DND-41 (cell line): ENCODE measurements at regions not wholly inside any gene's neighbourhood (a gene's known extent, or its start where the extent isn't known, plus 50 kb on each side); places are given as distances from the start of the nearest gene placed in this dataset.

Source experiments
- ATAC-seq: fragments of 200-7000 bp; cut with Tn5 transposase; 3 replicates; pipeline ENCODE4 v1.9.1; 2021; ENCODE audit warnings: low read depth; ENCODE audit not compliant: insufficient read depth
- DNase-seq: peaks from one replicate; pipeline ENCODE4 v3.0.0-alpha.2; 2020
- H2AFZ ChIP-seq: 2 replicates; pipeline ENCODE4 v1.6.0; 2012; ENCODE audit warnings: low read depth, low read length
- H3K27ac ChIP-seq: 2 replicates; pipeline ENCODE4 v1.5.1; 2012; ENCODE audit warnings: low read length, inconsistent platforms
- H3K27me3 ChIP-seq: fragments of 200-600 bp; sonication (generic); 2 replicates; pipeline ENCODE4 v1.6.0; 2012; ENCODE audit warnings: low read length, mild to moderate bottlenecking, inconsistent platforms; ENCODE audit not compliant: insufficient read depth, poor library complexity
- H3K36me3 ChIP-seq: 2 replicates; pipeline ENCODE4 v1.5.1; 2012; ENCODE audit warnings: low read length, inconsistent platforms; ENCODE audit not compliant: insufficient read depth
- H3K4me1 ChIP-seq: 2 replicates; pipeline ENCODE4 v1.5.1; 2012; ENCODE audit warnings: mild to moderate bottlenecking, low read length; ENCODE audit not compliant: insufficient read depth
- H3K4me2 ChIP-seq: 2 replicates; pipeline ENCODE4 v1.6.0; 2012; ENCODE audit warnings: mild to moderate bottlenecking, moderate library complexity, low read length, inconsistent platforms; ENCODE audit not compliant: insufficient read depth
- H3K4me3 ChIP-seq, 2 experiments: fragments of 200-600 bp in 1 of 2; shearing (Covaris generic) in 1 of 2; 2 replicates each; pipeline ENCODE4 v1.5.1; 2012 to 2016; ENCODE audit warnings: inconsistent platforms in 2 of 2, low read length in 2 of 2, mild to moderate bottlenecking in 2 of 2, low read depth in 1 of 2, moderate library complexity in 1 of 2
- H3K79me2 ChIP-seq: 2 replicates; pipeline ENCODE4 v1.6.0; 2012; ENCODE audit warnings: low read length, inconsistent platforms; ENCODE audit not compliant: insufficient read depth
- H3K9ac ChIP-seq: 2 replicates; pipeline ENCODE4 v1.6.0; 2012; ENCODE audit warnings: low read depth, mild to moderate bottlenecking, inconsistent platforms, low read length, moderate library complexity
- H3K9me3 ChIP-seq: 2 replicates; pipeline ENCODE4 v1.5.1; 2012; ENCODE audit warnings: low read length, moderate library complexity, mild to moderate bottlenecking, inconsistent platforms; ENCODE audit not compliant: insufficient read depth, severe bottlenecking
- H4K20me1 ChIP-seq: 2 replicates; pipeline ENCODE4 v1.6.0; 2012; ENCODE audit warnings: low read length; ENCODE audit not compliant: insufficient read depth
- EZH2 ChIP-seq: IDR thresholded peaks from 3 replicates; pipeline ENCODE4 v1.6.1; 2012; ENCODE audit warnings: borderline replicate concordance, low read depth, mild to moderate bottlenecking, moderate library complexity, low read length, inconsistent platforms; ENCODE audit not compliant: severe bottlenecking
- TF ChIP-seq, protein P1 (sequence below): IDR thresholded peaks from 2 replicates; pipeline ENCODE4 v1.5.1; 2012; ENCODE audit warnings: borderline replicate concordance, low read length, moderate library complexity, mild to moderate bottlenecking; ENCODE audit not compliant: poor library complexity, severe bottlenecking; ENCODE audit errors: extremely low read depth

- Histone ChIP-seq H3K27me3 (no peaks in the 10 kb centered on the region), H3K79me2 (no peaks in the 10 kb centered on the region), H2AFZ (no peak overlapping the region), H3K4me1 (peaks cover 72% of the 10 kb centered on the region), H3K4me3 (peak overlapping the region in 1 of 2 experiments; percentile 45; a peak in 1 of 4 replicates), H3K27ac (peak overlapping the region; percentile 97), H3K9me3 (no peaks in the 10 kb centered on the region), H4K20me1 (no peaks in the 10 kb centered on the region), H3K4me2 (peak overlapping the region; percentile 61), H3K9ac (peak overlapping the region; percentile 59), H3K36me3 (no peaks in the 10 kb centered on the region)
- ATAC-seq = peak; percentile 57
- TF ChIP-seq, protein P1, sequence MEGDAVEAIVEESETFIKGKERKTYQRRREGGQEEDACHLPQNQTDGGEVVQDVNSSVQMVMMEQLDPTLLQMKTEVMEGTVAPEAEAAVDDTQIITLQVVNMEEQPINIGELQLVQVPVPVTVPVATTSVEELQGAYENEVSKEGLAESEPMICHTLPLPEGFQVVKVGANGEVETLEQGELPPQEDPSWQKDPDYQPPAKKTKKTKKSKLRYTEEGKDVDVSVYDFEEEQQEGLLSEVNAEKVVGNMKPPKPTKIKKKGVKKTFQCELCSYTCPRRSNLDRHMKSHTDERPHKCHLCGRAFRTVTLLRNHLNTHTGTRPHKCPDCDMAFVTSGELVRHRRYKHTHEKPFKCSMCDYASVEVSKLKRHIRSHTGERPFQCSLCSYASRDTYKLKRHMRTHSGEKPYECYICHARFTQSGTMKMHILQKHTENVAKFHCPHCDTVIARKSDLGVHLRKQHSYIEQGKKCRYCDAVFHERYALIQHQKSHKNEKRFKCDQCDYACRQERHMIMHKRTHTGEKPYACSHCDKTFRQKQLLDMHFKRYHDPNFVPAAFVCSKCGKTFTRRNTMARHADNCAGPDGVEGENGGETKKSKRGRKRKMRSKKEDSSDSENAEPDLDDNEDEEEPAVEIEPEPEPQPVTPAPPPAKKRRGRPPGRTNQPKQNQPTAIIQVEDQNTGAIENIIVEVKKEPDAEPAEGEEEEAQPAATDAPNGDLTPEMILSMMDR = no peak
- TF ChIP-seq EZH2 = no peak
- peak; percentile 78 for DNase-seq
Observed at GRCh38 chr3:188000361-188000861, 153.5 kb upstream of the LPP start.

DNA sequence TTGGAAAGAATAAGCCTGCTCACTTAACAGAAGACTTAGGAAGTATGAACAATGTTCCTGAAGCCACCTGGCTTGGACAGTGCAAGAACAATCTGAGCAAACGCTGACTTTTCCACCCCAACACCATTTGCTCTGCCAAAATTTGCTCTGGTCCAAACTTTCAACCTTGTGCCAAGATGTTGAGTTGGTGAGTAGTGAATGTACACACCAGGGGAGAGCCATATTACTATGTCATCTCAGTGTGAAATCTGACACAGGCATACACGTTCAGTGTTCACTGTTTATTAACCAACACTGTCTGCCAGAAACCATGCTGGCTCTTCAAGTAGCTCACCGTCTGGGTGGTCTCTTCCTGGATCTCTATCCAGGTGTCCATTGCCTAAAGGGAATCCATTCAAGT is 152.9 kb upstream of the LPP start:
- peak overlapping the region in 1 of 2 experiments; percentile 45; a peak in 1 of 4 replicates for H3K4me3 ChIP-seq
- no peaks in the 10 kb centered on the region for H4K20me1 ChIP-seq
- H3K27ac ChIP-seq = peak overlapping the region; percentile 97
- ATAC-seq = no peak
- peak overlapping the region; percentile 61 for H3K4me2 ChIP-seq
- H3K79me2 ChIP-seq = no peaks in the 10 kb centered on the region
- H3K9me3 ChIP-seq = no peaks in the 10 kb centered on the region
- H3K9ac ChIP-seq = peak overlapping the region; percentile 59
- TF ChIP-seq, protein P1 = no peak
- no peak for TF ChIP-seq EZH2
- no peaks in the 10 kb centered on the region for H3K27me3 ChIP-seq
- no peaks in the 10 kb centered on the region for H3K36me3 ChIP-seq
- peaks cover 65% of the 10 kb centered on the region for H3K4me1 ChIP-seq
- no peak for DNase-seq
- peak overlapping the region; percentile 32; the same call in 1 of the 2 replicates for H2AFZ ChIP-seq

DNA sequence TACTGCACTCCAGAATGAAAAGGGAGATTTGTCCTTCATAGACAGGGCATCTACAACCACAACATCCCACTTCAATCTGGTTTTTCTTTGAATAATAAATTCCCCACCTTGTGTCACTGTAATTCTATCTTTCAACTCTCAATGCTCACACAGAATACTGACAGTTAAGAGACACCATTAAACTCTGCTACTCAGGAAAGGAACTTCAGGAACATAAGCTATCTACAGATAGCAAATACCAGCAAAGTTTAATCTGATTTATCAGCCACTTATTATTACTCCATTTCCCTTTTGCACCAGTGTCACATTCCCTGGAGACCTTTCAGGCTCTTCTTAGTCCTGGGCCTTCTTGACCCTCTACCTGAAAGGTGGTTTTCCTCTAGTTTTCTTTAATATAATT is 152.0 kb upstream of the LPP start:
- no peak overlapping the region for H3K4me2 ChIP-seq
- TF ChIP-seq EZH2 = no peak
- TF ChIP-seq, protein P1 = no peak
- H3K36me3 ChIP-seq = no peaks in the 10 kb centered on the region
- no peaks in the 10 kb centered on the region for H3K79me2 ChIP-seq
- no peak for ATAC-seq
- no peak overlapping the region for H3K4me3 ChIP-seq
- no peak overlapping the region for H2AFZ ChIP-seq
- H3K9me3 ChIP-seq = no peaks in the 10 kb centered on the region
- no peak overlapping the region for H3K9ac ChIP-seq
- peaks cover 57% of the 10 kb centered on the region for H3K4me1 ChIP-seq
- no peaks in the 10 kb centered on the region for H3K27me3 ChIP-seq
- no peak for DNase-seq
- no peaks in the 10 kb centered on the region for H4K20me1 ChIP-seq
- peak overlapping the region; percentile 97 for H3K27ac ChIP-seq
